Trophoblast cell (in vitro differentiated cells and primary cell): ENCODE measurements at regions not wholly inside any gene's neighbourhood (a gene's known extent, or its start where the extent isn't known, plus 50 kb on each side); places are given as distances from the start of the nearest gene placed in this dataset.

Experiments used
- DNase-seq, 2 donors: peaks; one replicate each; pipeline ENCODE4 v3.0.0-alpha.2; 2016
- H2AFZ ChIP-seq: 2 replicates; pipeline ENCODE4 v1.6.1; 2013; ENCODE audit warnings: low read length, moderate library complexity, mild to moderate bottlenecking; ENCODE audit not compliant: insufficient read depth, poor library complexity
- H2AK5ac ChIP-seq: 2 replicates; pipeline ENCODE4 v1.6.1; 2013; ENCODE audit warnings: mild to moderate bottlenecking, low read length
- H2BK120ac ChIP-seq: 2 replicates; pipeline ENCODE4 v1.6.1; 2013; ENCODE audit warnings: low read length, mild to moderate bottlenecking, moderate library complexity; ENCODE audit not compliant: insufficient read depth, poor library complexity
- H2BK12ac ChIP-seq: 2 replicates; pipeline ENCODE4 v1.6.1; 2013; ENCODE audit warnings: mild to moderate bottlenecking, low read length, moderate library complexity
- H2BK5ac ChIP-seq: 2 replicates; pipeline ENCODE4 v1.6.1; 2013; ENCODE audit warnings: low read length, low read depth, moderate library complexity, mild to moderate bottlenecking; ENCODE audit not compliant: poor library complexity
- H3K14ac ChIP-seq: 2 replicates; pipeline ENCODE4 v1.6.1; 2013; ENCODE audit warnings: mild to moderate bottlenecking, low read length
- H3K18ac ChIP-seq: 2 replicates; pipeline ENCODE4 v1.6.1; 2013; ENCODE audit warnings: mild to moderate bottlenecking, low read length
- H3K23ac ChIP-seq: 2 replicates; pipeline ENCODE4 v1.6.1; 2013; ENCODE audit warnings: low read length
- H3K27ac ChIP-seq: 2 replicates; pipeline ENCODE4 v1.5.1; 2013; ENCODE audit warnings: low read depth, mild to moderate bottlenecking, inconsistent platforms, low read length, moderate library complexity
- H3K27me3 ChIP-seq: 2 replicates; pipeline ENCODE4 v1.6.1; 2013; ENCODE audit warnings: inconsistent platforms, mild to moderate bottlenecking, low read length, moderate library complexity; ENCODE audit not compliant: insufficient read depth
- H3K36me3 ChIP-seq, 2 experiments: 1 replicate in 1 of 2; 2 replicates in 1 of 2; pipeline ENCODE4 v1.6.1; 2013; ENCODE audit warnings: low read length in 2 of 2, mild to moderate bottlenecking in 2 of 2, moderate library complexity in 1 of 2; ENCODE audit not compliant: insufficient read depth in 2 of 2, control insufficient read depth in 1 of 2
- H3K4ac ChIP-seq: 2 replicates; pipeline ENCODE4 v1.6.1; 2013; ENCODE audit warnings: low read depth, mild to moderate bottlenecking, low read length, moderate library complexity
- H3K4me1 ChIP-seq, 2 experiments: 1 replicate in 1 of 2; 2 replicates in 1 of 2; pipeline ENCODE4 v1.6.1; 2013; ENCODE audit warnings: low read length in 2 of 2, mild to moderate bottlenecking in 2 of 2, moderate library complexity in 1 of 2; ENCODE audit not compliant: insufficient read depth in 2 of 2, control insufficient read depth in 1 of 2
- H3K4me2 ChIP-seq: 2 replicates; pipeline ENCODE4 v1.6.1; 2013; ENCODE audit warnings: inconsistent platforms, mild to moderate bottlenecking, low read length, moderate library complexity
- H3K4me3 ChIP-seq: 2 replicates; pipeline ENCODE4 v1.5.1; 2013; ENCODE audit warnings: mild to moderate bottlenecking, low read depth, low read length, inconsistent platforms
- H3K79me1 ChIP-seq: one replicate; pipeline ENCODE4 v1.6.1; 2013; ENCODE audit warnings: low read length
- H3K79me2 ChIP-seq: 2 replicates; pipeline ENCODE4 v1.6.1; 2013; ENCODE audit warnings: low read length, mild to moderate bottlenecking; ENCODE audit not compliant: control insufficient read depth, insufficient read depth, poor library complexity
- H3K9ac ChIP-seq: 2 replicates; pipeline ENCODE4 v1.6.1; 2013; ENCODE audit warnings: mild to moderate bottlenecking, low read length
- H3K9me3 ChIP-seq: 2 replicates; pipeline ENCODE4 v1.6.1; 2013; ENCODE audit warnings: low read depth, mild to moderate bottlenecking, control low read depth, inconsistent platforms, low read length; ENCODE audit not compliant: insufficient read depth
- H4K12ac ChIP-seq: 2 replicates; pipeline ENCODE4 v1.6.1; 2013; ENCODE audit warnings: low read depth, mild to moderate bottlenecking, low read length, moderate library complexity
- H4K8ac ChIP-seq: 2 replicates; pipeline ENCODE4 v1.6.1; 2013; ENCODE audit warnings: low read depth, mild to moderate bottlenecking, low read length, moderate library complexity
- H4K91ac ChIP-seq: one replicate; pipeline ENCODE4 v1.6.1; 2013; ENCODE audit warnings: low read depth, mild to moderate bottlenecking, low read length, moderate library complexity
- WGBS: extraction: QIAGEN DNeasy Blood & Tissue Kit; methylation state at CpG from one replicate; pipeline ENCODE4 v1.1.7; 2013; ENCODE audit warnings: missing lambda C conversion rate; ENCODE audit not compliant: insufficient read length, insufficient coverage; ENCODE audit errors: extremely low coverage; 5-methylcytosine and 5-hydroxymethylcytosine counted together

- Histone ChIP-seq H2BK12ac (no peak overlapping the region), H3K23ac (no peak overlapping the region), H4K8ac (no peak overlapping the region), H3K9me3 (no peaks in the 10 kb centered on the region), H2AFZ (no peak overlapping the region), H2BK5ac (no peak overlapping the region), H4K91ac (no peak overlapping the region), H3K27ac (no peak overlapping the region), H3K79me1 (no peaks in the 10 kb centered on the region), H3K18ac (no peak overlapping the region), H3K4me1 (no peaks in the 10 kb centered on the region), H3K14ac (no peak overlapping the region), H2AK5ac (no peak overlapping the region), H3K9ac (no peak overlapping the region), H3K4me3 (no peak overlapping the region), H3K36me3 (no peaks in the 10 kb centered on the region), H3K4me2 (no peak overlapping the region), H3K27me3 (no peaks in the 10 kb centered on the region), H3K79me2 (no peaks in the 10 kb centered on the region), H2BK120ac (no peak overlapping the region), H3K4ac (no peak overlapping the region), H4K12ac (no peak overlapping the region)
- no peak for DNase-seq
- WGBS: no CpG with 5 or more reads among the region's 2 CpGs
Observed at GRCh38 chr5:89010512-89010911, 127.5 kb upstream of the MEF2C start.

GRCh38 chr5:89008291-89008690 is 125.3 kb upstream of the MEF2C start:
- Histone ChIP-seq H2BK120ac (no peak overlapping the region), H3K18ac (no peak overlapping the region), H3K14ac (no peak overlapping the region), H2BK5ac (no peak overlapping the region), H3K4me1 (no peaks in the 10 kb centered on the region), H4K91ac (no peak overlapping the region), H2BK12ac (no peak overlapping the region), H3K4ac (no peak overlapping the region), H3K36me3 (no peaks in the 10 kb centered on the region), H3K27ac (no peak overlapping the region), H4K8ac (no peak overlapping the region), H3K9me3 (no peaks in the 10 kb centered on the region), H3K4me2 (no peak overlapping the region), H3K79me2 (no peaks in the 10 kb centered on the region), H4K12ac (no peak overlapping the region), H3K79me1 (no peaks in the 10 kb centered on the region), H3K4me3 (no peak overlapping the region), H2AFZ (no peak overlapping the region), H2AK5ac (no peak overlapping the region), H3K23ac (no peak overlapping the region), H3K27me3 (no peaks in the 10 kb centered on the region), H3K9ac (no peak overlapping the region)
- no peak for DNase-seq
- no CpG with 5 or more reads among the region's 1 CpG for WGBS

- Histone ChIP-seq H2BK5ac (no peak overlapping the region), H3K4me3 (no peak overlapping the region), H3K79me2 (no peaks in the 10 kb centered on the region), H2BK120ac (no peak overlapping the region), H2AFZ (no peak overlapping the region), H3K9me3 (no peaks in the 10 kb centered on the region), H4K8ac (no peak overlapping the region), H2AK5ac (no peak overlapping the region), H3K27ac (no peak overlapping the region), H3K36me3 (no peaks in the 10 kb centered on the region), H3K23ac (no peak overlapping the region), H3K14ac (no peak overlapping the region), H3K9ac (no peak overlapping the region), H3K79me1 (no peaks in the 10 kb centered on the region), H3K4ac (no peak overlapping the region), H4K91ac (no peak overlapping the region), H4K12ac (no peak overlapping the region), H3K4me2 (no peak overlapping the region), H3K27me3 (no peaks in the 10 kb centered on the region), H2BK12ac (no peak overlapping the region), H3K4me1 (no peaks in the 10 kb centered on the region), H3K18ac (no peak overlapping the region)
- WGBS: no CpG with 5 or more reads among the region's 2 CpGs
- DNase-seq: no peak
Observed at GRCh38 chr5:89005990-89006389, 123.0 kb upstream of the MEF2C start.

- Histone ChIP-seq H2BK5ac (no peak overlapping the region), H3K4me3 (no peak overlapping the region), H3K4me1 (no peaks in the 10 kb centered on the region), H3K36me3 (no peaks in the 10 kb centered on the region), H3K27me3 (no peaks in the 10 kb centered on the region), H2BK12ac (no peak overlapping the region), H3K9ac (no peak overlapping the region), H3K23ac (no peak overlapping the region), H3K4me2 (no peak overlapping the region), H2AK5ac (no peak overlapping the region), H2AFZ (no peak overlapping the region), H4K12ac (no peak overlapping the region), H4K91ac (no peak overlapping the region), H3K79me2 (no peaks in the 10 kb centered on the region), H4K8ac (no peak overlapping the region), H3K4ac (no peak overlapping the region), H3K9me3 (no peaks in the 10 kb centered on the region), H3K14ac (no peak overlapping the region), H2BK120ac (no peak overlapping the region), H3K79me1 (no peaks in the 10 kb centered on the region), H3K18ac (no peak overlapping the region), H3K27ac (no peak overlapping the region)
- WGBS: no CpG with 5 or more reads among the region's 3 CpGs
- no peak for DNase-seq
Observed at GRCh38 chr5:89004379-89004778, 121.4 kb upstream of the MEF2C start.
